ENCODE measurements at regions not wholly inside any gene's neighbourhood (a gene's known extent, or its start where the extent isn't known, plus 50 kb on each side); places are given as distances from the start of the nearest gene placed in this dataset.
"Not testable (repeated sequence)": the region's sequence is repeated elsewhere in the genome, so short reads cannot be mapped to it uniquely, and the experiment has no call there.

GRCh38 chr1:146535575-146535974, 306.8 kb upstream of the NOTCH2NLA start:
- TF ChIP-seq CTCF, POLR2A (IDR thresholded peaks at IDR 0.05): not testable (repeated sequence)
